Spleen (tissue), 11 donors: ENCODE measurements at regions not wholly inside any gene's neighbourhood (a gene's known extent, or its start where the extent isn't known, plus 50 kb on each side); places are given as distances from the start of the nearest gene placed in this dataset.

Experiments
- DNase-seq: peaks from one replicate; pipeline ENCODE4 v3.0.0-alpha.2; 2020
- H3K27ac ChIP-seq, 8 donors: fragments of 200-600 bp; sonication (generic) in 7 of 8; 1 replicate in 4 of 8; 2 replicates in 4 of 8; pipeline versions ENCODE4 v1.5.0 to v1.8.0; 2016 to 2021; ENCODE audit warnings: inconsistent platforms in 4 of 8, mild to moderate bottlenecking in 4 of 8, moderate library complexity in 1 of 8
- H3K27me3 ChIP-seq, 7 donors: fragments of 200-600 bp; sonication (generic) in 6 of 7; replicated peaks in 1 of 7; 1 replicate in 4 of 7; 2 replicates in 3 of 7; pipeline versions ENCODE4 v1.5.0 to v1.8.0; 2016 to 2021; ENCODE audit warnings: inconsistent platforms in 3 of 7, mild to moderate bottlenecking in 1 of 7
- H3K36me3 ChIP-seq, 6 donors: fragments of 200-600 bp; sonication (generic) in 5 of 6; 1 replicate in 4 of 6; 2 replicates in 2 of 6; pipeline versions ENCODE4 v1.5.0 to v1.8.0; 2016 to 2021; ENCODE audit warnings: inconsistent platforms in 2 of 6
- H3K4me1 ChIP-seq, 6 donors: fragments of 200-600 bp; sonication (generic) in 5 of 6; 1 replicate in 3 of 6; 2 replicates in 3 of 6; pipeline versions ENCODE4 v1.5.0 to v1.8.0; 2016 to 2021; ENCODE audit warnings: inconsistent platforms in 3 of 6
- H3K4me3 ChIP-seq, 8 donors: fragments of 200-600 bp; sonication (generic) in 7 of 8; 1 replicate in 4 of 8; 2 replicates in 4 of 8; pipeline versions ENCODE4 v1.5.0 to v1.8.0; 2016 to 2021; ENCODE audit warnings: inconsistent platforms in 4 of 8, mild to moderate bottlenecking in 4 of 8, moderate library complexity in 2 of 8
- H3K9me3 ChIP-seq, 8 donors: fragments of 200-600 bp; sonication (generic) in 7 of 8; 1 replicate in 4 of 8; 2 replicates in 4 of 8; pipeline versions ENCODE4 v1.5.0 to v1.8.0; 2016 to 2021; ENCODE audit warnings: inconsistent platforms in 4 of 8
- POLR2A ChIP-seq, 3 donors: fragments of 450-650 bp; IDR thresholded peaks; one replicate each; pipeline ENCODE4 v1.5.1; 2017; ENCODE audit warnings: antibody characterized with exemption in 3 of 3, mild to moderate bottlenecking in 1 of 3
- POLR2AphosphoS5 ChIP-seq, 3 donors: sonication (generic); formaldehyde crosslinking; IDR thresholded peaks; one replicate each; pipeline ENCODE4 v1.5.1; 2017; ENCODE audit warnings: antibody characterized with exemption in 3 of 3
- WGBS, 5 donors: extraction: QIAGEN DNeasy Blood & Tissue Kit in 3 of 5; methylation state at CpG; one replicate each; pipeline versions ENCODE4 v1.1.5 to v1.1.7; 2013 to 2018; 5-methylcytosine and 5-hydroxymethylcytosine counted together
- intact Hi-C: fragments of 100-400 bp; cut with DNase I; formaldehyde crosslinking; loops from one replicate; pipeline ENCODE4 v1.15.0; 2023; ENCODE audit warnings: low total_unique reads
- TF ChIP-seq, protein P1 (sequence below), 11 experiments: fragments of 200-600 bp in 7 of 11; fragments of 450-650 bp in 4 of 11; sonication (generic) in 4 of 11; IDR thresholded peaks in 8 of 11; conservative IDR thresholded peaks in 3 of 11; 1 replicate in 7 of 11; 2 replicates in 4 of 11; pipeline versions ENCODE4 v1.4.0 to v1.8.0; 2016 to 2021; ENCODE audit warnings: antibody characterized with exemption in 11 of 11, inconsistent platforms in 4 of 11, mild to moderate bottlenecking in 1 of 11
- donor health status: healthy with polysubstance abuse.
- donor health status: DM: no; HTN: no; CAD: no; lungs with moderate emphysema.
- donor health status: DM: no; HTN: no; CAD: no.
- donor health status: Bipolar disorder and iron deficiency.
- donor health status: healthy.
- donor health status: DM: no; HTN: no; CAD: no.
- donor health status: DM: yes; HTN: yes; CAD: no.

- Histone ChIP-seq H3K4me3 (no peak overlapping the region), H3K4me1 (no peaks in the 10 kb centered on the region), H3K36me3 (no peaks in the 10 kb centered on the region), H3K9me3 (peaks cover 0 to 17% (median 3%) of the 10 kb centered on the region in 8 donors), H3K27me3 (no peaks in the 10 kb centered on the region), H3K27ac (no peak overlapping the region)
- intact Hi-C loops = no loop called here
- TF ChIP-seq, protein P1, sequence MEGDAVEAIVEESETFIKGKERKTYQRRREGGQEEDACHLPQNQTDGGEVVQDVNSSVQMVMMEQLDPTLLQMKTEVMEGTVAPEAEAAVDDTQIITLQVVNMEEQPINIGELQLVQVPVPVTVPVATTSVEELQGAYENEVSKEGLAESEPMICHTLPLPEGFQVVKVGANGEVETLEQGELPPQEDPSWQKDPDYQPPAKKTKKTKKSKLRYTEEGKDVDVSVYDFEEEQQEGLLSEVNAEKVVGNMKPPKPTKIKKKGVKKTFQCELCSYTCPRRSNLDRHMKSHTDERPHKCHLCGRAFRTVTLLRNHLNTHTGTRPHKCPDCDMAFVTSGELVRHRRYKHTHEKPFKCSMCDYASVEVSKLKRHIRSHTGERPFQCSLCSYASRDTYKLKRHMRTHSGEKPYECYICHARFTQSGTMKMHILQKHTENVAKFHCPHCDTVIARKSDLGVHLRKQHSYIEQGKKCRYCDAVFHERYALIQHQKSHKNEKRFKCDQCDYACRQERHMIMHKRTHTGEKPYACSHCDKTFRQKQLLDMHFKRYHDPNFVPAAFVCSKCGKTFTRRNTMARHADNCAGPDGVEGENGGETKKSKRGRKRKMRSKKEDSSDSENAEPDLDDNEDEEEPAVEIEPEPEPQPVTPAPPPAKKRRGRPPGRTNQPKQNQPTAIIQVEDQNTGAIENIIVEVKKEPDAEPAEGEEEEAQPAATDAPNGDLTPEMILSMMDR (IDR thresholded peaks at IDR 0.05 in 8 of 11, conservative IDR thresholded peaks at IDR 0.05 in 3 of 11) = no peak
- TF ChIP-seq POLR2AphosphoS5 (IDR thresholded peaks at IDR 0.05) (no peak), POLR2A (IDR thresholded peaks at IDR 0.05) (no peak)
- DNase-seq = no peak
Observed at GRCh38 chr13:90105276-90105675, 1242.2 kb upstream of the MIR17HG start.

- no peaks in the 10 kb centered on the region for H3K36me3 ChIP-seq
- no peak overlapping the region for H3K4me3 ChIP-seq
- DNase-seq = no peak
- H3K27ac ChIP-seq = no peak overlapping the region
- TF ChIP-seq POLR2AphosphoS5 (IDR thresholded peaks at IDR 0.05) = no peak
- TF ChIP-seq, protein P1 (IDR thresholded peaks at IDR 0.05 in 8 of 11, conservative IDR thresholded peaks at IDR 0.05 in 3 of 11) = no peak
- TF ChIP-seq POLR2A (IDR thresholded peaks at IDR 0.05) = no peak
- intact Hi-C loops = no loop called here
- peaks cover 0 to 14% (median 3%) of the 10 kb centered on the region in 8 donors for H3K9me3 ChIP-seq
- H3K27me3 ChIP-seq = no peaks in the 10 kb centered on the region
- WGBS, 5 donors = 5 to 14% (median 8%) methylated on average over 3 of the region's 3 CpGs
- H3K4me1 ChIP-seq = no peaks in the 10 kb centered on the region
Observed at GRCh38 chr13:90105849-90106496, 1241.5 kb upstream of the MIR17HG start.

- 79 to 90% (median 85%) methylated on average over 2 of the region's 2 CpGs for WGBS, 5 donors
- TF ChIP-seq POLR2A (IDR thresholded peaks at IDR 0.05) = no peak
- TF ChIP-seq POLR2AphosphoS5 (IDR thresholded peaks at IDR 0.05) = no peak
- TF ChIP-seq, protein P1 (IDR thresholded peaks at IDR 0.05 in 8 of 11, conservative IDR thresholded peaks at IDR 0.05 in 3 of 11) = no peak
- DNase-seq = no peak
- H3K36me3 ChIP-seq = no peaks in the 10 kb centered on the region
- H3K27ac ChIP-seq = no peak overlapping the region
- no peaks in the 10 kb centered on the region for H3K27me3 ChIP-seq
- intact Hi-C loops = no loop called here
- peaks cover 0 to 14% (median 2%) of the 10 kb centered on the region in 8 donors for H3K9me3 ChIP-seq
- no peak overlapping the region for H3K4me3 ChIP-seq
- no peaks in the 10 kb centered on the region for H3K4me1 ChIP-seq
Observed at GRCh38 chr13:90107661-90108060, 1239.8 kb upstream of the MIR17HG start.

GRCh38 chr13:90108547-90108946 is 1238.9 kb upstream of the MIR17HG start:
- TF ChIP-seq POLR2A (IDR thresholded peaks at IDR 0.05) = no peak
- TF ChIP-seq POLR2AphosphoS5 (IDR thresholded peaks at IDR 0.05) = no peak
- TF ChIP-seq, protein P1 (IDR thresholded peaks at IDR 0.05 in 8 of 11, conservative IDR thresholded peaks at IDR 0.05 in 3 of 11) = no peak
- H3K36me3 ChIP-seq = no peaks in the 10 kb centered on the region
- H3K4me3 ChIP-seq = no peak overlapping the region
- WGBS, 5 donors = 67 to 73% (median 69%) methylated on average over 1 of the region's 1 CpG
- H3K27ac ChIP-seq = no peak overlapping the region
- peaks cover 0 to 16% (median 0%) of the 10 kb centered on the region in 8 donors for H3K9me3 ChIP-seq
- no peaks in the 10 kb centered on the region for H3K4me1 ChIP-seq
- intact Hi-C loops = no loop called here
- no peaks in the 10 kb centered on the region for H3K27me3 ChIP-seq
- no peak for DNase-seq
